KOPT-K1 (cell line): ENCODE measurements at regions not wholly inside any gene's neighbourhood (a gene's known extent, or its start where the extent isn't known, plus 50 kb on each side); places are given as distances from the start of the nearest gene placed in this dataset.
"Not testable (repeated sequence)": the region's sequence is repeated elsewhere in the genome, so short reads cannot be mapped to it uniquely, and the experiment has no call there.

Experiments used
- H3K27ac ChIP-seq: fragments of 200-600 bp; sonication (generic); 2 replicates; pipeline ENCODE4 v1.5.1; 2016; ENCODE audit warnings: antibody characterized with exemption, mild to moderate bottlenecking, low read depth, low read length; ENCODE audit not compliant: poor library complexity, severe bottlenecking
- H3K36me3 ChIP-seq: fragments of 200-600 bp; sonication (generic); 2 replicates; pipeline ENCODE4 v1.5.1; 2017; ENCODE audit warnings: antibody characterized with exemption, mild to moderate bottlenecking, low read length, moderate library complexity; ENCODE audit not compliant: insufficient read depth
- H3K9me3 ChIP-seq: fragments of 200-600 bp; sonication (generic); 2 replicates; pipeline ENCODE4 v1.5.1; 2017; ENCODE audit warnings: antibody characterized with exemption, low read length, mild to moderate bottlenecking; ENCODE audit not compliant: insufficient read depth, poor library complexity, severe bottlenecking

GRCh38 chr6:20326422-20326728, 75.3 kb upstream of the E2F3 start:
- no peaks in the 10 kb centered on the region for H3K36me3 ChIP-seq
- no peak overlapping the region for H3K27ac ChIP-seq
- no peaks in the 10 kb centered on the region for H3K9me3 ChIP-seq

- H3K27ac ChIP-seq = no peak overlapping the region
- no peaks in the 10 kb centered on the region for H3K9me3 ChIP-seq
- H3K36me3 ChIP-seq = no peaks in the 10 kb centered on the region
Measured at GRCh38 chr6:20327141-20327540, 74.5 kb upstream of the E2F3 start.

DNA sequence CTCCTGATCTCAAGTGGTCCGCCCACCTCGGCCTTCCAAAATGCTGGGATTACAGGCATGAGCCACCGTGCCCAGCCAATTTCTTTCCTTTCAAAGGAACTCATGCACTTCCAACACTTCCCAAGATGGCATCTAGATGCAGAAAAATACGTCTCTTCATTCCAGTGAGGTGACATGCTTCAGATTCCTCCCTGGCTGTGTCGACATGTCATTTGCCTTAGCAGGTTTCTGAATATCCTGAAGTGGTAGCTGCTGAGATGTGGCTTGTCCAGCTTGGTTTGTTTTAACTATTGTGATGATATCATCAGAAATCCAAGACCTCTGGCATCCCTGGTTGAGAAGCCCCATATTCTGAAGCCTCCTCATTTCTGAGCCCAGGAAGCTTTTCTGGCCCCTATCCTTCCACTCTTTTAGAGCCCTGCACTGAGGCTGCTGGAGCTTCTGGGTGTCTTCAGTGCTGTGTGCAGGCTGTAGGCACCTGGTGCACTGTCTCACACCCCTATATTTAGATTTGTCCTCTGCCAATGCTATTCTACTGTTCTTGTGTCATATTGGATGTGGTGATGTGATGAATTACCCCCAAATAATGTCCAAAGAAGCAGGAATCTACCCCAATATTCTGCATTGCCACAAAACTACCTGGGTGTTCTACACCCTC, 73.3 kb upstream of the E2F3 start:
- Histone ChIP-seq H3K36me3 (no peaks in the 10 kb centered on the region), H3K27ac (no peak overlapping the region), H3K9me3 (no peaks in the 10 kb centered on the region)

GRCh38 chr6:20328924-20329300, 72.8 kb upstream of the E2F3 start:
- H3K27ac ChIP-seq = no peak overlapping the region
- no peaks in the 10 kb centered on the region for H3K36me3 ChIP-seq
- H3K9me3 ChIP-seq = no peaks in the 10 kb centered on the region

DNA sequence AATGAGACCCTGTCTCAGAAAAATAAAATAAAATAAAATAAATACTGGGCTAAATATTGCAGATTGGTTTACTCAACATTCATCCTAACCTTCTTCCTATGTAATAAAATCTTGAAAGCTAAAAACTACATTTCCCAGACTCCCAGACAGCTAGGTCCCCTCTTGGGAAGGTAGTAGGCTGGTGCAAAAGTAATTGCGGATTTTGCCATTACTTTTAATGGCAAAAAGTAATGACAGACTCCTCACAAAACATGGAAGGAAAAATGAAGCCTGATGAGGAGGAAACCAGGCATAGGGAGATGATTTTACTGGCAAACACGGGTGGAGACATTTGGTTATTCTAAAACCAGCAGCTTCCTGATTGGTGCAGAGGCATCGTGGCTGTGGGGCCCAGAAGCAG, 70.6 kb upstream of the E2F3 start:
- Histone ChIP-seq H3K27ac (no peak overlapping the region), H3K9me3 (no peaks in the 10 kb centered on the region), H3K36me3 (no peaks in the 10 kb centered on the region)

DNA sequence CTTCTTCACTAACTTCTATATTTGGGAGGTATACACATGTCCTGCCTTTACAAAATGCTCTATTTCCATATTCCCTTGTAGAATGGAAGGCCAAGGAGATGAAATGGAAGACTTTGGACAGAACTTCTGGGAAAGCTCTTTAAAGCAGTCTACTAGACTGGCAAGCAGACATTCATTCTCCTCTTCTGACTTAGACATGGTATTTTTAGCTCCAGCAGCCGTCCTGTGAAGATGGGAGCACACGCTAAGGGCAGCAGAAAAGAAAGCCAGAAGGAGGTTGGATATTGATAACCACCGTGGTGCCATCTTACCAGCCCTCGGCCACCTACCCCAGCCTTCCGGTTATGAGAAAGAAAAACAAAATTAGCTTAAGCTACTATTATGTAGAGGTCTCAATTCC, 70.1 kb upstream of the E2F3 start:
- H3K9me3 ChIP-seq = no peaks in the 10 kb centered on the region
- H3K27ac ChIP-seq = no peak overlapping the region
- H3K36me3 ChIP-seq = no peaks in the 10 kb centered on the region

DNA sequence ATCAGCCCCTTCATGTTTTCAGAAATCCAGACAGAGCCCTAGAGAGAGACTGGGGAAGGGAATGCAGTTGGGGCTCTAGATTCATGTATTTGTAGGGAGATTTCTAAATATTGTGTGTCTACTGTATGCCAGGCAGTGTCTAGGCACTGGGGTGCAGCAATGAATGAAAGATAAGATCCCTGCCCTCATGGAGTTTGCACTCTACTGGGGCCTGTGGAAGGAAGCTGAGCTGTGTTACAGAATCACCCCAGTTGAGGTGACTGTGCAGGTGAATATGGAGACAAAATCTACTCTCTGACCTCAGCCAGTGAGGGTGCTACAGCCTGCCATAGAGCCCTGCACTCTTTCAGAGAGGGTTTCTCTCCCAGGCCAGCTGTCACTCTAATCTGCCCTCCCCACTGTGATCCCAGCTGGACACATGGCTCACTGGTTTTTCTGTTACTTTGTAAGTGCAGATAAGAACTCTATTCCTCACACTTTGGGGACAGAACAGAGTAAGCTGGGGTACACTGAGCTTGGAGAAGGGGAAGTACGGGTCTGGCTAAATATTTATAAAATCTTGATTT, 69.2 kb upstream of the E2F3 start:
- no peak overlapping the region for H3K27ac ChIP-seq
- H3K9me3 ChIP-seq = no peaks in the 10 kb centered on the region
- no peaks in the 10 kb centered on the region for H3K36me3 ChIP-seq

DNA sequence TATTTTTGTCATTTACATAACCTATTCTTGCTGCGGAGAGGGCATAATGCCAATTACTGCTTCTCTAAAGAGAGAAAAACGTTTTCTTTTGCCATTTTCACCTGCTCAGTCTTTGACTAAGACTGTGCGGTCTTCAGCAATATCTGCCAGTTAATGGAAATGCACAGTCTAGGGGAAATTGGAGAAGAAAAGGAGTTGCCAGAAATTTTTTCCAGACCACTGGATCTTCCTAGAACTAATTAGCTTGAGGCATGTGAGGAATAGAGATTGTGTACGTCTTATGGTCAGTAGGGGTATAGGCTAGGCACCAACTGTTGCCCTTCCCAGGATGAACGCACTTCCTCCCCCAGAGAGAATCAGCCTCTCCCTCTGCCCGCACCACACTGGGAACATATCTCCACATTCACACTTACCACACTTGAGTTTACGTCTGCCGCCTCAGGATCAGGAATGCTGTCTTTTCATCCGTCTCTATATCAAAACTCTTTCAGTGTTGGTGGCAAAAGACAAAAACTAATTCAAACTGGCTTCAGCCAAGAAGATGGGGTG, 67.9 kb upstream of the E2F3 start:
- no peaks in the 10 kb centered on the region for H3K9me3 ChIP-seq
- no peaks in the 10 kb centered on the region for H3K36me3 ChIP-seq
- no peak overlapping the region for H3K27ac ChIP-seq

DNA sequence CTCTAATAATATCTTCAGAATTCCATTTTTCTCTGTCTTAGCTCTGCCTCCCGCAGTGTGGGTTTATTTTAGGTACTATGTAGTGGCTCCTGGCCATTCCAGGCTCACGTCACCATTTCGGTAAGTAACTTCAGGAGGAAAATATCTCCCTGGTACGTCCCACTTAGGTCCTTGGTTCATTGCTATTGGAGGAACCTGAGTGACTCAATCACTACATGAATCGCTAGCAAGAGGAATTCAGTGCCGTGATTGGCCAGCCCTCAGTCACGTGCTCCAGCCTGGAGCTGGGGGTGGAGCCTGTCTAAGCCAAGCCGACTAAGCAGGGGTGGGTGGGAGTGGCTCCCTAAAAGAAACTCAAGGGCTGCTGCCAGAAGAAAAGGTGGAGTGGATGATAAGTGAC, 67.3 kb upstream of the E2F3 start:
- Histone ChIP-seq H3K27ac (no peak overlapping the region), H3K36me3 (no peaks in the 10 kb centered on the region), H3K9me3 (no peaks in the 10 kb centered on the region)

GRCh38 chr6:20334962-20335361, 66.7 kb upstream of the E2F3 start:
- no peaks in the 10 kb centered on the region for H3K9me3 ChIP-seq
- H3K36me3 ChIP-seq = no peaks in the 10 kb centered on the region
- H3K27ac ChIP-seq = no peak overlapping the region

DNA sequence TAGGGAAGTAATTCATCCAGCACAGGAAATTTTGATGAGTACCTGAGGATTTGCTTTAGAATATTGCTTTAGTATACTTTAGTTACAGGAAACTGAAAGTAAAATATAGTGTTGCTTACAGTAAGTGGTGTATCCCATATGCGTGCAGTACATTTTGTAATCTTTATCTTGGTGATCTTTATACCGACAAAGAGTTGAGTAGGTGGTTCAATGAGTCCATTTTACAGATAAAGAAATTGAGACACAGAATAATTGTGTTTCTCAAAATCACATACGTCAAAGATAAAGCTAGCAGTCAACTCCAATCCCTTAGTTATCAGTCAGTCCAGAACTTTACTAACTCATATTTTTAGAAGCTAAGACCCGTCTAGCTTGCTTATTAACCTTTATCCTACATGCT, 65.8 kb upstream of the E2F3 start:
- Histone ChIP-seq H3K9me3 (no peaks in the 10 kb centered on the region), H3K36me3 (no peaks in the 10 kb centered on the region), H3K27ac (peak overlapping the region; percentile 30)

DNA sequence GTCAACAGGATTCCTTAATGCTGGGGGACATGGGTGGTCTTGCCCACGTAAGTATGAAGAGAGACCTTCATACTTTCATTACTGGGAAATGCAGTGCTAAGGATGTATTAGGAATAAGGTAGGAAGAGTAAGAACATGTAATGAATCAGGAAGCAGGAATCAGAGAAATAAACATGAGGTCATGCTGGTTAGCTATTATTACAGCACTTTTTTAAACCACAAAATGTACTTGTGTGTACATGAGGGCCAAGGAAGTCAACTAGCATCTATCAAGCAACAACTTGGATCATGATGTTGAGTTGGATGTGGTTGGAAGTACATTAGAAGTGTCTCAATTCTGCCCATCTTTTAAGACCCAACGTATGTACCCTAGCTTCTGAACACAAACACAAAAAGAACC, 63.5 kb upstream of the E2F3 start:
- no peaks in the 10 kb centered on the region for H3K9me3 ChIP-seq
- H3K27ac ChIP-seq = no peak overlapping the region
- no peaks in the 10 kb centered on the region for H3K36me3 ChIP-seq

- H3K9me3 ChIP-seq = no peaks in the 10 kb centered on the region
- no peaks in the 10 kb centered on the region for H3K36me3 ChIP-seq
- no peak overlapping the region for H3K27ac ChIP-seq
Measured at GRCh38 chr6:20340068-20340848, 61.4 kb upstream of the E2F3 start.

GRCh38 chr6:20341096-20341495, 60.6 kb upstream of the E2F3 start:
- no peaks in the 10 kb centered on the region for H3K9me3 ChIP-seq

DNA sequence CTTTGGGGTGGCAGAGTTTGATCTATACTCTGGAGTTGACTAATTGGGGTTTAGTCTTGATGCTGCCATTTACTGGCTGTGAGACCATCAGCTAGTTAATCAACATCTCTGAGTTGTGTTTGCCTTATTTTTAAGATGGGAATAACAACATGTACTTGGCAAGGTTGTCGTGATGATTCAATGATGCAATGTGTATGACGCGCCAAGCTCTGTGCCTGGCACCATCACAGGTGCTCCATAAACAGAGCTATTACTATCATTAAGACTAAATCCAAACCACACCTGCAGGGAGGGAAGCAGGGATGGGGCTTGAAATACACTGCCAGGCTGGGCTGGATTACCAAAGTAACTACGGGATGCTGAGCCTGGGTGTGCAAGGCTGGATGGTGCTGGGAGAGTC, 60.1 kb upstream of the E2F3 start:
- Histone ChIP-seq H3K9me3 (no peaks in the 10 kb centered on the region), H3K27ac (no peak overlapping the region), H3K36me3 (no peaks in the 10 kb centered on the region)

More at GRCh38 chr6:20341096-20341495, 60.6 kb upstream of the E2F3 start:
- Histone ChIP-seq H3K27ac (no peak overlapping the region), H3K36me3 (no peaks in the 10 kb centered on the region)

- H3K27ac ChIP-seq, H3K9me3 ChIP-seq, H3K36me3 ChIP-seq: not testable (repeated sequence)
Measured at GRCh38 chr6:20346948-20347347, 54.7 kb upstream of the E2F3 start.
